HUDEP-2 (cell line): ENCODE measurements at regions not wholly inside any gene's neighbourhood (a gene's known extent, or its start where the extent isn't known, plus 50 kb on each side); places are given as distances from the start of the nearest gene placed in this dataset.
A peak's percentile ranks its signal among the peaks of the same experiment; 100 is the strongest.
"Not testable (repeated sequence)": the region's sequence is repeated elsewhere in the genome, so short reads cannot be mapped to it uniquely, and the experiment has no call there.

Experiments
- DNase-seq, 76 experiments: peaks; one replicate each; lab custom pipeline; 2025; ENCODE audit not compliant: unreplicated experiment in 76 of 76; lab: John Stamatoyannopoulos, UW

DNA sequence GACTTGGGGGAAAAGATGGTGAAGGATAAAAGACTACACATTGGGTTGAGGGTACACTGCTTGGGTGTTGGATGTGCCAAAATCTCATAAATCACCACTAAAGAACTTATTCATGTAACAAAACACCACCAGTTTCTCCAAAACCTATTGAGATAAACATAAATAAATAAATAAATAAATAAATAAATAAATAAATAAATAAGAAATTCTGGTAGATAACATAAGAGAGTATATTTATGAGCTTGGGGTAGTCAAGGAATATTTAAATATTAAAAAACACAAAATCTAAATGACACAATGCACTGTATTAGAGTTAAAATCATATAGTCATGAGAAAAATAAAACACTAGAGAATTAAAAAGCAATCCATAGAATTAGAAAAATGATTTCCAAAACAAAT is 333.5 kb upstream of the NRG3 start:
- DNase-seq: no peak

DNA sequence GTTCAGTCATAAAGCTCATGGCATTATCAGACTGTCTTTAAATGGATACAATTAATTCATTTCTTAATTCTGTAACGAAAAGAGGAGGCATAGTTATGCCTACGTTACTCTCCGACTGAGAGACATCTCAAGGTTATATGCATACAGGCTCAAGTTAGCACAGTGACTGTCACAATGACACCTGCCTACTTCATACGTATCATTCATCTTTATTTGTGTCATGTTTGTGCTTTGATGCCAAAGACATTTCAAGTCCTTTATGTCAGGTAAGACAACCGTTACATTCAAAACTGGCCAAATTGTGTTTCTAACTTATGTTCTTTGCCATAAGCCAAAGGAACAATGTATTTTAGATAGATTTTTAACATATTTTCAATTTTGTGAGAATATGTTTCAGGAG is 328.8 kb upstream of the NRG3 start:
- no peak for DNase-seq

DNA sequence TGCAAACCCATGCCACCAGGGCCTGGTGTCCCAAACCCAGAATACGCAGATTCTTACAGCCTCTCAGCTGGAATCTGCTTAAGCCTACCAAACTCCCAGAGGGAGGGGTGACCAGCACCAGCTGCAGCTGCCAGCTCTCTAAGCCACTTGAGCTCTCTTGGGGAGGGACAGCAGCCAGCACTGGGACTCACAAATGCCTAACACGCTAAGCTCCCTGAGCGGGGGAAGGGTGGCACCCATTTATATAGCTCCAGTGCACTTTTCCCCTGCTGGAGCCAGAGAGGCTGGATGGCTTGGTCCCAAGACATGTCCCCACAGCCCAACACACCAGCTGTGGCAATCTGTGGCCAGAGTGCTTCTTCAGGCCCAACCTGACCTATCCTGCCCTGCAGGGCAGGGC is 326.8 kb upstream of the NRG3 start:
- DNase-seq: no peak

DNA sequence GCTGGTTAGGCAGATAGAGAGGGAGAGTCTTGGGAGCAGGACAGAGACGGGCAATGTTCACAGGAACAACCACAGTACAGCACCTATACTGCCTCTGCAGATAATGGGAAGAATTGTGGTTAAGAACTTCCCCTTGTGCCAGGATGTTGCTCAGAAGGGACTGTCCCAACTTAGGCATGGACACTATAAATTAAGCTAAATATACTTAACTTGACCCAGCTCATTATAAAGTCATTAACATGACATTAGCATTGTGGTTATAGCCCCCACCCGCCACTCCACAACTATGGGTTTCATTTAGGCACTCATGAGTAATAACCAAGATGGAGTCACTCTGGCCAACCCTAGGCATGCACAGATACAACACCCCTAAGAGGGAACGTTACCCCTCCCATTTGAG is 310.9 kb upstream of the NRG3 start:
- no peak for DNase-seq

DNA sequence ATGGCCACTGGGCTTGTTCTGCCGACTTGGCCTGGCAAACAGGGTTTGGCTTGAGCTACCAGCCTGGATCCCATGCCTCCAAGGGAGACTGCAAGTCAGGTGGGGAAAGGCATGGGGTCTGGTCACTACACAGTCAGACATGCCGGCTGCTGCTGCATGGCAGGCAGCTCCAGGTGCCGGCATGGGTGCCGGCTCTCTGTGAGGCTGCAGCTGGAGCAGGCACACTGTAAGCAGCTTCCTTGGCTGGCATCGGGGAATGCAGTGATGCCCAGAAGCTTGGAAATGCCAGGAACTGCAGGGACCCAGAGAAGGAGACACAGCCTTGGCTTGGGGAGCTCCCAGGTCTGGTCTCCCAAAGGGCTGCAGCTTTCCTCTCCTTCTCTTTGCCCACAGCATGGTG is 305.5 kb upstream of the NRG3 start:
- DNase-seq: no peak

DNA sequence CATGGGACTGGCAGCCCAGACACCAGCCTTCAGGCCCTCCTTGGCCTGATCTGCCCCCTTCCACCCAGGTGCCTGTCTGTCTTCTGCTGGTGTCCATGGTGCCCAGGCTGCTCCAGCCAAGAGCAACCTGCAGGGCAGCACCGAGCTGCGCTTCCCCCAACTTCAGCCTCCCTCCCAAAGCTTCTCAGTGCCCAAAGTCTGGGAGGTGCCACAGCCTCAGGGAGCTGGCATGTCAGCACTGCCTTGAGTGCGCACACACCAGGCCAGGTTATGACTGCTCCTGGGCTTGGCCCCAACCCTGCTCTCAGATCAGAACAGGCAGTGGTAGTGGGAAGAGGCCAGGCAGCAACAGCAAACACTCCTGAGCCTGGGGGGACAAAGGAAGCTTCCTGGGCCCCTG is 304.6 kb upstream of the NRG3 start:
- no peak for DNase-seq

DNA sequence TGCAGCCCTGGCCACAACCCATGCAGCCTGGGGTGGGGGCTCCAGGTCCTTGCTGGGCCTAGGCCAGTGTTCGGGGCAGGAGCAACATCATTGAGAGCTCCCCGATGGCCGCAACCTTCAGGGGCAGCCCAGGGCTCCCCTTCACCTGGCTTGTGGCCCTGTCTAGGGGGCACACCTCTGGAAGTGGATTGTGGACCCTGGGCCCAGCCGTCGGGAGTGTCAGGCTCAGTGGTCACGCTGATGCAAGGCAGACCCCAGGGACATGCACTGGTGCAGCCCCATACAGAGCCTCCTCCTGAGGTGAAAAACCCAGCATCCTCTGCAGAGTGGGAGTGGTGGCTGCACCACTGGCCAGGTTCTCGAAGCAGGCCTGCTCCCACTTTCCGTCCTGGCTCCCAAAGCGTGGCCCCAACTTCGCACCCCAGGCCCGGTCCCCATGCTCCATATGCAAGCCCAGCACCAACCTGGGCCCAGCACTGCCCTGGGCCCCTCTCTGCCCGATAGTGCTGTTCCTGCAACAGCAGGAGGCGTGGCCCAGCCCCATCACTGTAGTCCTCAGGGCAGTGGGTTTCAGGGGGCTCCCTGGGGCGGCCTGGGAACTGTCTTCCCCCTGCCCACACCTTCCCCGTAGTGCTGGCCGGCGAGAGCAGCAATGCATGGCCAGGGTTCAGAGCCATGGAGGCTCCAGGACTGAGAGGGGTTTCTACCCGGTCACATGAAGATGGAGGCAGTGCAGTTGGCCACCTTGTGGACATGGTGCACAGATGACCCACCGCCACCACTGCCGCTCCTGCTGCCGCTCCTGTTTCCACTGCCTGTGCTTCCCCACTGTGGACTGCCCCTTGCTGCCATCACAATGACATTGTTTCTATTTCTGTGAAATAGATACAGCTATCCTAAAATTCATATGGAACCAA is 303.9 kb upstream of the NRG3 start:
- no peak for DNase-seq

DNA sequence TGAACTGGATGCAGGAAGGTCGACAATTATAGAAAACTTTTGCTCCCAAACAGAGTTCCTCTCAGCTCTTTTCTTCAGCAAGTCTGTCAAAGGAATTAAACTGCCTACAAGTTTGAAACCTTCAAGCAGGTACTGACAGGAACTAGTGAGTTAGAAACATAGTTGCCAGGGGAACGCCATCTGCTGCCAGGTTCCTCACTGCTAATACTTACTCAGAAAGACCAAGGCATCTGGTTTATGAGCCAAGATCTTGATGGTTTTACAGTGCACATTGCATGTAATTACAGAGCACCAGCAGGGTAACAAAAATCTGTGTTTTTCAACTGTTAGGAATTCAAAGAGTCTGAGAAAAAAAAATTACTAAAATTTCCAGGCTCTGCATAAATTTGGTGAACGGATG is 300.0 kb upstream of the NRG3 start:
- DNase-seq: no peak

DNA sequence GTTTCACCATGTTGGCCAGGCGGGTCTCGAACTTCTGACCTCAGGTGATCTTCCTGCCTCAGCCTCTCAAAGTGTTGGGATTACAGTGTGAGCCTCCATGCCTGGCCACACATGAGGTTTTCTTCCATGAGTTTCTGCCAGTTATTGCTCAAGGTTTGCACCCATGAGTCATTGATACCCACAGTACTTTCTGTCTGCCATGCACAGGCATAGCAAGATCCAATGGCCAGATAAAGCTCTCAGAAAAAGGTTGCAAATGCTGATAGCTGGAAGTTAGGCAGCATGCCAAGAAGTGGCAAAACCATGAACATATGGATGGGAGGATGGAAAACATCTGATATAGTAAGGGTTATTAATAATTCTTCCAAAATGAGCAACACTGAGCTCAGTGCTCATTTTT is 298.7 kb upstream of the NRG3 start:
- DNase-seq: peak in 4 of 76 experiments; percentile 0 to 22 (median 4)

DNA sequence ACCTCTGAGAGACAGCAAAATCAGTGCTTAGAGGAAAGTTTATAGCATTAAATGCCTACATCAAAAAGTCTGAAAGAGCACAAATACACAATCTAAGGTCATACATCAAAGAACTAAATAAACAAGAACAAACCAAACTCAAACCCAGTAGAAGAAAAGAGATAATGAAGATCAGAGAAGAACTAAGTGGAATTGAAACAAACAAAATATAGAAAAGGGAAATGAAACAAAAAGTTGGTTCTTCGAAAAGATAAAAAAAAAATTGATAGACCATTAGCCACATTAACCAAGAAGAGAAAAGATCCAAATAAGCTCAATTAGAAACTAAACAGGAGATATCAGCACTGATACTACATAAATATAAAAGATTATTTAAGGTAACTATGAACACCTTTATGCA is 280.0 kb upstream of the NRG3 start:
- no peak for DNase-seq

DNA sequence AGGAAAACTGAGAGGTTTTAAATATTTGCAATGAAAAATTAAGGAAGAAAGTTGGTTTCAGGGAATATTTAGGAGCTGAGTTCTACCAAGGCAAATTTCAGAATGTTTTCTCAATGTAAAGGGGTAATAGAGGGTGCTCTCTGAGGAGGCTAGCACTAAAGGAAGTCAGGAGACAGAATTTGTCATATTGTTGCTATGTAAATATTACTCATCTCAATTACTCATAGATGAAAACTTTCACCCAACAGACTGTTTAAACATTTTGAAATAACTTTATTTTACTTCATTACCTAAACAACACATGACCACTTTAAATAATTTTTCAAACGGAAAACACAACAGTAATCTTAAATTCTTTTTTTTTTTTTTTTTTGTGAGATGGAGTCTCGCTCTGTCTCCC is 274.8 kb upstream of the NRG3 start:
- no peak for DNase-seq

DNA sequence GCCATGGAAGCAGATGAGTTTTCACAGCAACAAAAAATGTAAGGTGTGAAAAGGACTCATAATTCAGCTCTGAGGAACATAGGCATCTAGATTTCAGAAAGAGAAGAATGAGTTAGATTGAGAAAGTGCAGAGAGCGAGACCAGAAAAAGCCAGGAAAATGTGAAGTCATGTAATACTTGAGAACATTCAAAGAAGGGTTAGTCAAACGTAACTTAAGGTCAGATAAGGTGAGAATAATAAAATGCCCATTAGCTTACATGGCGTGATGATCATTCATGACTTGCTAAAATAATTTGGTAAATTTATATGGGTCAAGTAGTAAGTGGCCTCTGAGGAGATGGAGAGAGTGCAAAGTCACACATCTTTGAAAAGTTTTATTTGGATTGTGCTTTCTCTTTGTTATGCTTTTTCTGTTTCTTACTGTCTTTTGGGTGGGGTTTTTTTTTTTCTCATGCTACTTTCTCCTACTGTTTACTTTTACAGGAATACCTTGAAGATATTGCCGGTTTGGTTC is 271.8 kb upstream of the NRG3 start:
- DNase-seq: no peak

DNA sequence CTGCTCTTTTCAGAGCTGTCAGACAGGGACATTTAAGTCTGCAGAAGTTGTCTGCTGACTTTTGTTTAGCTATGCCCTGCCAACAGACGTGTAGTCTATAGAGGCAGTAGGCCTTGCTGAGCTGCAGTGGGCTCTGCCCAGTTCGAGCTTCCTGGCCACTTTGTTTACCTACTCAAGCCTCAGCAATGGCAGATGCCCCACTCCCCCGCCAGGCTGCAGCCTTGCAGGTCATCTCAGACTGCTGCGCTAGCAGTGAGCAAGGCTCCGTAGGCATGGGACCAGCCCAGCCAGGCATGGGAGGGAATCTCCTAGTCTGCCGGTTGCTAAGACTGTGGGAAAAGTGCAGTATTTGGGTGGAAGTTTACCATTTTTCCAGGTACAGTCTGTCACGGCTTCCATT is 230.5 kb upstream of the NRG3 start:
- DNase-seq: not testable (repeated sequence)

DNA sequence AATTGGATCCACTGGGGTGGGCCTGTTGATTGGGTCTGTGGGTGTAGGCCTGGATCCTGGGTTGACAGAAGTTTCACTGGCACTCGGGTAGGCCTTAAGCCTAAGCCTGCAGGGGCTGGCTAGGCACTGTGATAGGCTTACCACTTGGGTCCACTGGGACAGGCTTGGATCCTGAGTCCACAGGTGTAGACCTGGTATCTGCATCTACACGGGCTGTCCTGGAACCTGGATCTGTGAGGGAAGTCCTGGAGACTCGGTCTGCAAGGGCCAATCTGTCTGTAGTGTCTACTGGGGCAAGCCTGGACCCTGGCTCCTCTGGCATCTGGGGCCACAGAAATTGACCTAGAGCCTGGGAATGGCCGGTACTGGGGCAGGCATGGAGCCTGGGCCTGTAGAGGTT is 219.0 kb upstream of the NRG3 start:
- DNase-seq: no peak

DNA sequence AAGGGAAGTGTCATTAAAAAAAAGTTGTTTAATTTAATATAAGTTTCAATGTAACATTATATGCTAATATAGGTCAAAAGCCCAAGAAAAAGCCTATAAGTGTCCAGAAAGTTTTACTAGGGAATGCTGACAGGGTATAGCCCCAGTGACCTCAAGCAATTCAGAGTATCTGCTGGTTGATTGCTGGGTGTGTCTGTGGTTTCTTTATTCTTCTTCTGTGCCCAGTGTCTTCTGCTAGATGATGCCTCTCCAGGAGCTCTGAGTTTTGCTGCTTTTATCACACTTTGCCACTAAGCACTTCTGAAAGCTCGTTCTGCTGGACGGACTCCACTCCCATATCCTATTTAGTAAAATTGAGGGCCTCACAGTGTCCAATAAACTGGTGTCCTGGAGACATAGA is 212.2 kb upstream of the NRG3 start:
- no peak for DNase-seq

DNA sequence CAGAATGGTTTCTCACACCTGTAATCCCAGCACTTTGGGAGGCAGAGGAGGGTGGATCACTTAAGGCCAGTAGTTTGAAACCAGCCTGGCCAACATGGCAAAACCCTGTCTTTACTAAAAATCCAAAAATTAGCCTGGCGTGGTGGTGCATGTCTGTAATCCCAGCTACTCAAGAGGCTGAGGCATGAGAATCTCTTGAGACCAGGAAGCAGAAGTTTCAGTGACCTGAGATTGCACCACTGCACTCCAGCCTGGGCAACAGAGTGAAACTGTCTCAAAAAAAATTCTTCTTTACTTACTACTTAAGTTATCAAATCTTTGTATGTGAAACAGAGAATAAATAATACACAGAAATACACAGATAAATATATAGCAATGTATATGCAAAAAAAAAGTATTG is 210.2 kb upstream of the NRG3 start:
- not testable (repeated sequence) for DNase-seq

DNA sequence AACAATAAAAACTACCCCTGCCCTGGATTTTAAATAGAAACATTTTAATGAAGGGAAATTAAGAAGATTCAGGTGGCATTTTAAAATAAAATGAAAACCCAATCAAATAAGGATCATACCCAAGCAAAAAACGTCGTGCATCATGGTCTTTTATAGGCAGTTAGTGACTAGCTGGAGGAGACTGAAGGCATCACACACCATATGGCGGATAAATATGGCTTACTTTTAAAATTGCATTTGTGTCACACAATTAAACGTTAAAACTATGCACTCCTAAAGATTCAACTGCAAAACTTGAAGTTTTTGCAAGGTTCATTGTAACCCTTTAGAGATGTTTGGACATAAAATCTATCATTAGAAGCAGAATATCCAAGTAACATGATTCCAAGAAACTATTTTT is 200.1 kb upstream of the NRG3 start:
- no peak for DNase-seq

DNA sequence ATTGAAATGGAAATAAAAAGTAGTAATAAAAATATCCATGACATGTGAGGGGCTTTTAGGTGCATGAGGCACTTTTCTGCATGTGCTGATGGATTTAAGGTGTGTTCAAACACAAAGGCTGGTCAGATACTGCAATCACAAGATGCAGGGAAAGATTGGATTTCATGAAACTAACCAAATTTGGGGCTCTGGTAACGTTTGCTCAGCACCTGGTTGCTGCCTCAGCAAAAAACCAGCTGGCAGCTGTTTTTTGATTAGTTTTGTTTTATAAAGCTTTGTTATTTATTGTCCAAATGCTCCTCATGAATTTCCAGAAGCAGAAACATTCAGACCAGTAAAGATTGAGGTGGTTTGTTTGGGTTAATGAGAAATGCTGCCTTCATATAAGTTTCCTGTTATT is 195.7 kb upstream of the NRG3 start:
- DNase-seq: no peak

DNA sequence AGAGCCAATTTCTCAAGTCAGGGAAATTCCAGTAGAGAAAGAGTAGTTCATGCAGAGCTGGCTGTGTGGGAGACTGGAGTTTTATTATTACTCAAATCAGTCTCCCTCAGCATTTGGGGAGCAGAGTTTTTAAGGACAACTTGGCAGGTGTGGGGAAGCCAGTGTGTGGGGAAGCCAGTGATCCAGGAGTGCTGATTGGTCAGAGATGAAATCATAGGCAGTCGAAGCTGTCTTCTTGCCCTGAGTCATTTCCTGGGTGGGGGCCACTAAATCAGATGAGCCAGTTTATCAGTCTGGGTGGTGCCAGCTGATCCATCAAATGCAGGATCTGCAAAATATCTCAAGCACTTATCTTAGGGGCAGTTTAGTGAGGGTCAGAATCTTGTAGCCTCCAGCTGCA is 194.6 kb upstream of the NRG3 start:
- DNase-seq: peak in 11 of 76 experiments; percentile 0 to 54 (median 17)

DNA sequence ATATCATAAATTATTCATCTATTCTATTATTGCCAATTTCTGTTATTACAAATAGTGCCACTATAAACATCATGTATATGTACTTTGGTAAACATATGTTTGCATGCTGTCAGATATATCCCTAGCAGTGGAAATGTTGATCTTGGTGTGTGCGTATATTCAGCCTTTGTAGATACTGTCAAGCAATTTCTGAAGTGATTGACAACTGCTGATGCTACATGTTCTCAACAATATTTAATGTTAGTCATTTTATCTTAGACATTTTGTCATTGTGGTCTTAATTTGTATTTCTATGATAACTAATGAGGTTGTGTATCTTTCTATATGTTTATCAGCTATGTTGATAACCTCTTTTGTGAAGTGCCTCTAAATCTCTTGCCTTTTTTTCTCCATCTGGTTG is 186.5 kb upstream of the NRG3 start:
- no peak for DNase-seq

DNA sequence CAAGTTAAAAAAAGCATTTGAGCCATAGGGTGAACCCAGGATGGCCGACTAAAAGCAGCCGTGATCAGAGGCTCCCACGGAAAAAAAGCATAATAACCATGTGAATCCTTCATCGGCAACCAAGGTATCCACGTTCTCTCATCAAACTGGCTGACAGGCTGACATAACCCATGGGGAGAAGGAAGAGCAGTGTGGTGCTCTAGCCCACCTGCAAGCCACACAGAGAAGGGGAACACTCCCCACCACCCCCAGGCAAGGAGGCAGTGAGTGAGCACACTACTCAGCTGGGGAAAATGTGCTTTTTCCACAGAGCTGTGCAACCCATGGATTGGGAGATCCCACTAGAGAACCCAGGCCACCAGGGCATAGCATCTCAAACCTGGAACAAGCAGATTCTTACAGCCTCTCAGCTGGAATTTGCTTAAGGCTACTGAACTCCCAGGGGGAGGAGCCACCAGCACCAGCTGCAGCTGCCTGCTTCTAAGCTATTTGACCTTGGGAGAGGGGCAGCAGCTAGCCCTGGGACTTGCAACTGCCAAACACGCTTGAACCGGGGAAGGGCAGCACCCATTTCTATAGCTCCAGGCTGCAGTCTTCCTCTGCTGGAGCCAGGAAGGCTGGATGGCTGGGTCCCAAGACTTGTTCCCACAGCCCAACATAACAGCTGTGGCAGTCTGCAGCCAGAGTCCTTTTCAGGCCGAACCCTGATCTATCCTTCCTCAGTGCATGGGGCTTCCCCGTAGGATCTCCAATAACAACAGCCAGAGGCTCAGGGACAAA is 178.2 kb upstream of the NRG3 start:
- DNase-seq: no peak

DNA sequence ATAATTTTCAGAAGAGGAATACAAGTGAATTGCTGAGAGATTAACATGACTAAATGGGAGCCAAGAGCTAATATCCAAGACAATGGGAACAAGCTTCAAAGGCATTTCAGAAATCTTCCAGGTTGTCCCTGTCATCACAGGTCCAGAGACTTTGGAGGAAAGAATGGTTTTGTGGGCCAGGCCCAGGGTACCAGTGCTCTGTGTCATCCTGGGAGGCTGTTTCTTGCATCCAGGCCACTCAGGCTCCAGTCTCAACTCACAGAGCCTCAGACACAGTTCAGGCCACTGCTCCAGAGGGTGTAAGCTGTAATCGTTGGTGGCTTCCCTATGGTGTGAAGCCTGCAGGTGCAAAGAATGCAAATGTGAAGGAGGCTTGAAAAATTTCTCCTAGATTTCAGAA is 170.4 kb upstream of the NRG3 start:
- no peak for DNase-seq
